ENCODE measurements at regions not wholly inside any gene's neighbourhood (a gene's known extent, or its start where the extent isn't known, plus 50 kb on each side); places are given as distances from the start of the nearest gene placed in this dataset.

DNA sequence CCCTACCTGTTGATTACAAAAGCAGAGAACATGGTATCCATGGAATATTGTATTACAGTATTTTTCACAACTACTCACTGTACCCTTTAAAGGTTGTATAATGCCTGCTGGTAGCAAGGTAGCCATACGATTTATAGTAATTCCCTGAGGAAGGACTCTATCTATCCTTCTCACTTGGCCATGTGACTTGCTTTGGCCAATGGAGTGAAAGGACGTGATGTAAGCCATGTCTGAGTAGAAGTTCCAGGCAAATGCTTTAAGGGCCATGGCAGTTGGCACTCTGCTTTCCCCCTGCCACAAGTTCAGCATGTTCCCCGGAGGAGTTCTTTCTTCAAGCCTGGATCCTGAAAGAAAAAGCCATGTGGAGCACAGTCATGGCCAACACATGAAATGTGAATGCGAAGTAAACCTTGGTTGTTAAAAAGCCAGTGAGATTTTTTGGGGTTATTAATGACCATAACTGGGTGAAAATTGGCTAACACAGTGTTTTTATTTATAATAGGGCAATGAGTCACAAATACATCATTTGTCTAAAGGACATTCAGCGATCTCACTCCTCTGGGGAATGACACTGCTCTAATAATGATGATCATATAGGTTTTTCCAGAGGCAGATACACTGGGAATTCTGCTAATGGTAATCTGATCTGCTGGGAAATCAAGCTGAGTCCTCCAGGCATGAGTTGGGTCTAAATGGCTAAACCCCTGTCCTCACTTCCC is 67.4 kb upstream of the SLC38A2 start:
- Histone ChIP-seq H3K27me3 (ENCODE audit: low read depth, low read length) (no peaks in the 10 kb centered on the region), H3K4me1 (ENCODE audit: control insufficient read depth in 1 of 2, insufficient read depth in 2 of 2, low read length in 2 of 2) (no peaks in the 10 kb centered on the region), H3K36me3 (ENCODE audit: control insufficient read depth in 1 of 2, insufficient read depth in 2 of 2, low read length in 2 of 2) (no peaks in the 10 kb centered on the region), H3K27ac (ENCODE audit: low read length) (no peak overlapping the region), H3K9me3 (ENCODE audit: control insufficient read depth in 1 of 2, low read length in 2 of 2) (no peaks in the 10 kb centered on the region), H3K4me3 (ENCODE audit: low read depth in 1 of 2, low read length in 2 of 2) (no peak overlapping the region)

DNA sequence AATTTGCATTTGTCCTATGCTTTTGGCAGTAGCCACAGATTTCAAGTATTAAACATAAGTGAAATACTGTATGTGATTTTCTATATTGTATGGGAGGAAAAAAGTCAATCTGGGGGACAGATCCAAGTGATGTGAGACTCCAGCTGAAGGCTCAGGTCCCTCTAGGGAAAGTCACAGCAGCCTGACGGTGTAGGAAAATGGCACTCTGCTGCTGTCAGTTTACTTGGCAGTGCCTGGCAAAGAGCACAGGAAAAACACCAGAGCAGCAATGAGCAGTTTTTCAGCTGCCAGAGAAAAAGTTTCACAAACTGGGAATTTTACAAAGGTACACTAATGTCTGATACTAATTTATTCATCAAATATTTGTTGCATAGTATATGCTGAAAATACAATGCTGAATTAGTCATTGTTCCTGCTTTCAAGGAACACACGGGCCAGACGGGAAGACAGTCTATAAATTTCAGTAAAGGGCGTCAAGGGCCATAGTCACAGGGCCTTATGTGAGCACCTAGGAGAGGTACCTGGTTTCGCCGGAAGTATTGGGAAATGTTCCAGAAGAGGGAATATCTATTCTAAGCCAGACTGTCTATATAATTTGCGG is 66.2 kb upstream of the SLC38A2 start:
- Histone ChIP-seq H3K27me3 (ENCODE audit: low read depth, low read length) (no peaks in the 10 kb centered on the region), H3K36me3 (ENCODE audit: control insufficient read depth in 1 of 2, insufficient read depth in 2 of 2, low read length in 2 of 2) (no peaks in the 10 kb centered on the region), H3K4me1 (ENCODE audit: control insufficient read depth in 1 of 2, insufficient read depth in 2 of 2, low read length in 2 of 2) (no peaks in the 10 kb centered on the region), H3K9me3 (ENCODE audit: control insufficient read depth in 1 of 2, low read length in 2 of 2) (no peaks in the 10 kb centered on the region), H3K27ac (ENCODE audit: low read length) (no peak overlapping the region), H3K4me3 (ENCODE audit: low read depth in 1 of 2, low read length in 2 of 2) (no peak overlapping the region)

DNA sequence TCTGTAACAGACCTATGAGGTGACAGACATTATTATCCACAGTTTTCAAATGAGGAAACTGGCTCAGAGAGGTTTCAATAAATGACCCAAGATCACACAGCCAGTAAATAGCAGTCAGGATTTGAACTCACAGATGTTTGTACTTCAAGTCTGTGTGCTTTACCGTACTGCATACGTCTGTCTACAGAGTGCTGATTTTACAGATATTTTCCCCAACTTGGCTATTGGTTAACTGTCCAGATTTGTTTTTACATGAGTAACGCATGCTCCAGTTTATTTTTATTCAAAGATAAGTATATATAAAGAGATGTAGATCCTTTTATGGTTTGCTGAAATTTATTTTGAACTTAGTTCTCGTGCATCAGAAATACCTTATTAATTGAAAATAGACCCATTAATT is 65.7 kb upstream of the SLC38A2 start:
- H3K36me3 ChIP-seq (ENCODE audit: control insufficient read depth in 1 of 2, insufficient read depth in 2 of 2, low read length in 2 of 2): no peaks in the 10 kb centered on the region
- no peaks in the 10 kb centered on the region for H3K4me1 ChIP-seq (ENCODE audit: control insufficient read depth in 1 of 2, insufficient read depth in 2 of 2, low read length in 2 of 2)
- no peaks in the 10 kb centered on the region for H3K9me3 ChIP-seq (ENCODE audit: control insufficient read depth in 1 of 2, low read length in 2 of 2)
- H3K27ac ChIP-seq (ENCODE audit: low read length): no peak overlapping the region
- no peaks in the 10 kb centered on the region for H3K27me3 ChIP-seq (ENCODE audit: low read depth, low read length)
- no peak overlapping the region for H3K4me3 ChIP-seq (ENCODE audit: low read depth in 1 of 2, low read length in 2 of 2)

DNA sequence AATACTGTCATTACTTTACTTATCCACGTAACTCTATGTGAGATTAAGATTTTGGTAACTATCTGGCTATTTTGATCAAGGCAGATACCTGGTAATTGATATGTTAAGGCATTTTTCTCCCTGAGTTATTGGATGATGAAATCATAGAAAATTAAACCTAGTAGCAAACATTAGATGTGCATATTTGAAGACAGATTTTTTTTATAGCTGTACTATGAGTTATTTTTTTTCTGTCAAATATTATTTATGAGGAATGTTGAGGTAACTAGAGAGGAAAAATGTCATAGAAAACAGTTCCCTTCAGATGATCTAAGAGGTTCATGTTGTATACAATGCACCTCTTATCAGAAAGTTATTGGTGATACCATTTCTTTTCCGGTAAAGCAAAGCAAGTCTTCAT is 64.9 kb upstream of the SLC38A2 start:
- no peak overlapping the region for H3K27ac ChIP-seq (ENCODE audit: low read length)
- H3K4me1 ChIP-seq (ENCODE audit: control insufficient read depth in 1 of 2, insufficient read depth in 2 of 2, low read length in 2 of 2): no peaks in the 10 kb centered on the region
- H3K27me3 ChIP-seq (ENCODE audit: low read depth, low read length): no peaks in the 10 kb centered on the region
- no peak overlapping the region for H3K4me3 ChIP-seq (ENCODE audit: low read depth in 1 of 2, low read length in 2 of 2)
- no peaks in the 10 kb centered on the region for H3K36me3 ChIP-seq (ENCODE audit: control insufficient read depth in 1 of 2, insufficient read depth in 2 of 2, low read length in 2 of 2)
- H3K9me3 ChIP-seq (ENCODE audit: control insufficient read depth in 1 of 2, low read length in 2 of 2): no peaks in the 10 kb centered on the region

DNA sequence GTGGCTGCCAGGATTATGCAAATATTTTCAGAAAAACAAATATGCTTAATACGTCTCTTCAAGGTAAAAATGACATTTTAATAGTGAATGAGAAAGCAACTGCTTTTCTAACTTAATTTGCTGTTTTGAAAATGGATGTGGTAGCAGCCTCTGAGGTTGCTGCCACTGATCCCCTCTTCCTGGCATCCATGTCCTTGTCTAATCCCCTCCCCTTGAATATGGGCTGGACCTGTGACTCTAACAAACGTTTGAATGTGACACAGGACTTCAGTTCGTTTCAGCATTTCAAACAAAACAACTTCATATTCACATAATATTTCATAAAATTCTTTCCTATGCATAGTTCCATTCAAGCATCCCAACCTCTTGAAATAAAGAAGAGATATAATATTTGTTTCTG is 64.2 kb upstream of the SLC38A2 start:
- H3K4me1 ChIP-seq (ENCODE audit: control insufficient read depth in 1 of 2, insufficient read depth in 2 of 2, low read length in 2 of 2): peaks cover 0 to 3% of the 10 kb centered on the region in 2 donors
- H3K9me3 ChIP-seq (ENCODE audit: control insufficient read depth in 1 of 2, low read length in 2 of 2): no peaks in the 10 kb centered on the region
- no peak overlapping the region for H3K4me3 ChIP-seq (ENCODE audit: low read depth in 1 of 2, low read length in 2 of 2)
- no peaks in the 10 kb centered on the region for H3K36me3 ChIP-seq (ENCODE audit: control insufficient read depth in 1 of 2, insufficient read depth in 2 of 2, low read length in 2 of 2)
- H3K27me3 ChIP-seq (ENCODE audit: low read depth, low read length): no peaks in the 10 kb centered on the region
- no peak overlapping the region for H3K27ac ChIP-seq (ENCODE audit: low read length)

DNA sequence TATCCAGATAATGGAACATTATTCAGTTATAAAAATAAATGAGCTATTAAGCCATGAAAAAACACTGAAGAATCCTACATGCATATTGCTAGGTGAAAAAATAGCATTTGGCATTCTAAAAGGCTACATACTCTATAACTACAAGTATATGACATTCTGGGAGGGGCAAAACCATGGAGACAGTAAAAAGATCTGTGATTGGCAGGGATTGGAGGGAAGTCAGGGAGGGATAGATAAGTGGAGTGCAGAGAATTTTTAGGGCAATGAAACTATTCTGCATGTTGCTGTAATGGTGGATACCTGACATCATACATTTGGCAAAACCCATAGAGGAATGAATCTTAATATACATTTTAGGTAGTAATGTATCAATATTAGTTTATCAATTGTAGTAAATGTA is 63.1 kb upstream of the SLC38A2 start:
- peaks cover 0 to 6% of the 10 kb centered on the region in 2 donors for H3K4me1 ChIP-seq (ENCODE audit: control insufficient read depth in 1 of 2, insufficient read depth in 2 of 2, low read length in 2 of 2)
- H3K27me3 ChIP-seq (ENCODE audit: low read depth, low read length): no peaks in the 10 kb centered on the region
- H3K9me3 ChIP-seq (ENCODE audit: control insufficient read depth in 1 of 2, low read length in 2 of 2): no peaks in the 10 kb centered on the region
- H3K27ac ChIP-seq (ENCODE audit: low read length): no peak overlapping the region
- H3K36me3 ChIP-seq (ENCODE audit: control insufficient read depth in 1 of 2, insufficient read depth in 2 of 2, low read length in 2 of 2): no peaks in the 10 kb centered on the region
- no peak overlapping the region for H3K4me3 ChIP-seq (ENCODE audit: low read depth in 1 of 2, low read length in 2 of 2)

DNA sequence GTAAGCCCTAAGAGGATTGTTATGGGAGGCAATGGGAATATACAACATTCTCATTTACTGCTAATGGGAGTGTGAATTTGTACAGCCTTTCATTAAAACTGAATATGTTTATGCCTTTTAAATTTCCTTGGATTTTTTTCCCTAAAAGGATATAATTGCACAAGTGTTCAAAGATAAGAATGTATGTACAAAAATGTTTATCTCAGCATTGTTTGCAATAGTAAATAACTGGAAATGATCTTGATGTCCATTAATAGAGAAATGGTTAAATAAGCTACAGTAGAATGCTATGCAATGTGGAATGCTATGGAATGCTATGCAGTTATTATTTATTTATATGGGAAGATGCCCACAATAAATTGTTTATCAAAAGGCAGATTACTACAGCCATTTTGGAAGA is 62.5 kb upstream of the SLC38A2 start:
- Histone ChIP-seq H3K4me3 (ENCODE audit: low read depth in 1 of 2, low read length in 2 of 2) (no peak overlapping the region), H3K27ac (ENCODE audit: low read length) (no peak overlapping the region), H3K27me3 (ENCODE audit: low read depth, low read length) (no peaks in the 10 kb centered on the region), H3K4me1 (ENCODE audit: control insufficient read depth in 1 of 2, insufficient read depth in 2 of 2, low read length in 2 of 2) (peaks cover 0 to 6% of the 10 kb centered on the region in 2 donors), H3K9me3 (ENCODE audit: control insufficient read depth in 1 of 2, low read length in 2 of 2) (no peaks in the 10 kb centered on the region), H3K36me3 (ENCODE audit: control insufficient read depth in 1 of 2, insufficient read depth in 2 of 2, low read length in 2 of 2) (no peaks in the 10 kb centered on the region)

DNA sequence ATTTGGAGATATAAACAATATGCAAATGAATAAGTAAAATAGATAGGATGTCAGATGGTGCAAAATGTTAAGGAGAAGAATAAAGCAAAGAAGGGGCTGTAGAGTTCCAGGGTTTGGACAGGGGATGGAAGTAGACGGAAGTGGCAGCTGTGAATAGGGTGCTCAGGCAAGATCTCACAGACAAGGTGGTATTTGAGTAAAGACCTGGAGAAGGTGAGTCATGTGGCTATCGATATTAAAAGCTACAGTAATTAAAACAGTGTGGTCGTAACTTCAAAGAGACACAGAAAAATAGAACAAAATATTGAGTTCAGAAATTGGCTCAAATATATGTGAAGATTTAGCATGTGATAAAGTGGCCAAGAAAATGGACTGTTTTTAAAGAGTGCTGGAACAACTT is 61.3 kb upstream of the SLC38A2 start:
- H3K27ac ChIP-seq (ENCODE audit: low read length): no peak overlapping the region
- H3K9me3 ChIP-seq (ENCODE audit: control insufficient read depth in 1 of 2, low read length in 2 of 2): no peaks in the 10 kb centered on the region
- peaks cover 0 to 6% of the 10 kb centered on the region in 2 donors for H3K4me1 ChIP-seq (ENCODE audit: control insufficient read depth in 1 of 2, insufficient read depth in 2 of 2, low read length in 2 of 2)
- no peak overlapping the region for H3K4me3 ChIP-seq (ENCODE audit: low read depth in 1 of 2, low read length in 2 of 2)
- H3K27me3 ChIP-seq (ENCODE audit: low read depth, low read length): no peaks in the 10 kb centered on the region
- no peaks in the 10 kb centered on the region for H3K36me3 ChIP-seq (ENCODE audit: control insufficient read depth in 1 of 2, insufficient read depth in 2 of 2, low read length in 2 of 2)

DNA sequence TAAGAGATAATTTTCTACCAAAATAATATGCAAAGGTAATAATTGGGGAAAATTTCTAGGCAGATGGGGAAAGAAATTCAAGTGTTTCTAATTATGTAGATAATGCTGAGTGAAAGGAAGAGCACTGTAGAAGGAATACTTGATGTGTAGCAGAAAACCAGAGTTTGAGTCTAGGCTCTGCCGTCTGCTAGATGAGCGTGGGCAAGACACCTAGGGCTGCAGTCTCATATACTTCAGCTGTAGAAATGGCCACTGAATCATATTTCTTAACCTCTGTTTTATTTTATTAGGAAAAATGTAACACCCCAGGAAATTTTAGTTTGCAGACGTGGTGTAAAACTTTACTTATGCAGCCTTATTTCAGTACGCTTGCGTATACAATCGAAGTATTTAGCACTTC is 59.8 kb upstream of the SLC38A2 start:
- H3K27ac ChIP-seq (ENCODE audit: low read length): no peak overlapping the region
- H3K4me3 ChIP-seq (ENCODE audit: low read depth in 1 of 2, low read length in 2 of 2): no peak overlapping the region
- H3K36me3 ChIP-seq (ENCODE audit: control insufficient read depth in 1 of 2, insufficient read depth in 2 of 2, low read length in 2 of 2): no peaks in the 10 kb centered on the region
- no peaks in the 10 kb centered on the region for H3K9me3 ChIP-seq (ENCODE audit: control insufficient read depth in 1 of 2, low read length in 2 of 2)
- H3K4me1 ChIP-seq (ENCODE audit: control insufficient read depth in 1 of 2, insufficient read depth in 2 of 2, low read length in 2 of 2): peaks cover 0 to 6% of the 10 kb centered on the region in 2 donors
- no peaks in the 10 kb centered on the region for H3K27me3 ChIP-seq (ENCODE audit: low read depth, low read length)

DNA sequence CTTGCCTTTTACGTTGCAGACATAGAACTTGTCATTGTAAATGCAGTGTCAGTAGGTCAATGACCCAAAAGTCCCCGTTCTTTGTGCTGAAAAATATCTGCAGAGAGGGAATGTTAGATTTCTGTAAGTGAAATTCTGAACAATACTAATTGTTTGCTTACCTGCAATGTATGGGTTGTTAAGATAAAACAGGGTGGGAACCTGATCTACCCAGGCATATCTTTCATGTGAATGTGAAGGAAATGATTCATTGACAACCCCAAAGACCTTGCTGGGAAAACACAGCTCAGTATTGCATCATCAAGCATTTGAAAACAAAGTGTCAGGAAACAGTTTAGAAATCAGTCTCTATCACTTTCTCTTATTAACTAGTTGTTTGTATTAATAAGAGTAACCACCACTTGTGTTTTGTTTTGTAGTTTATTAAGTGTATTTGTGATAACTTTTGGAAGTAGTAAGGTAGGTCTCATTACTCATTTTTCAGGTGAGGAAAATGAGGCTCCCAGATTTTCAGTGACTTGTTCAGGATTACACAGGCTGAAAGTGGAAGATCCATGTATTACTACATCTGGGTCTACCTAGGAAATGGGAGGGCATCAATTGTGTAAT is 57.9 kb upstream of the SLC38A2 start:
- peak overlapping the region; percentile 21 for H3K27ac ChIP-seq (ENCODE audit: low read length)
- peaks cover 0 to 6% of the 10 kb centered on the region in 2 donors for H3K4me1 ChIP-seq (ENCODE audit: control insufficient read depth in 1 of 2, insufficient read depth in 2 of 2, low read length in 2 of 2)
- peaks cover 0 to 4% of the 10 kb centered on the region in 2 donors for H3K9me3 ChIP-seq (ENCODE audit: control insufficient read depth in 1 of 2, low read length in 2 of 2)
- no peaks in the 10 kb centered on the region for H3K27me3 ChIP-seq (ENCODE audit: low read depth, low read length)
- H3K4me3 ChIP-seq (ENCODE audit: low read depth in 1 of 2, low read length in 2 of 2): no peak overlapping the region
- no peaks in the 10 kb centered on the region for H3K36me3 ChIP-seq (ENCODE audit: control insufficient read depth in 1 of 2, insufficient read depth in 2 of 2, low read length in 2 of 2)
